Fibroblast of pulmonary artery (primary cell): ENCODE measurements at regions not wholly inside any gene's neighbourhood (a gene's known extent, or its start where the extent isn't known, plus 50 kb on each side); places are given as distances from the start of the nearest gene placed in this dataset.

Experiments used
- DNase-seq: peaks from one replicate; pipeline ENCODE4 v3.0.0-alpha.2; 2010; ENCODE audit warnings: low read depth
- H3K4me3 ChIP-seq: replicated peaks from 2 replicates; pipeline ENCODE4 v1.5.1; 2011; ENCODE audit warnings: low read depth, mild to moderate bottlenecking, control low read depth, low read length, moderate library complexity
- TF ChIP-seq, protein P1 (sequence below): IDR thresholded peaks from 2 replicates; pipeline ENCODE4 v1.5.1; 2011; ENCODE audit warnings: mild to moderate bottlenecking, control low read depth, low read length, inconsistent platforms; ENCODE audit errors: missing control alignments

DNA sequence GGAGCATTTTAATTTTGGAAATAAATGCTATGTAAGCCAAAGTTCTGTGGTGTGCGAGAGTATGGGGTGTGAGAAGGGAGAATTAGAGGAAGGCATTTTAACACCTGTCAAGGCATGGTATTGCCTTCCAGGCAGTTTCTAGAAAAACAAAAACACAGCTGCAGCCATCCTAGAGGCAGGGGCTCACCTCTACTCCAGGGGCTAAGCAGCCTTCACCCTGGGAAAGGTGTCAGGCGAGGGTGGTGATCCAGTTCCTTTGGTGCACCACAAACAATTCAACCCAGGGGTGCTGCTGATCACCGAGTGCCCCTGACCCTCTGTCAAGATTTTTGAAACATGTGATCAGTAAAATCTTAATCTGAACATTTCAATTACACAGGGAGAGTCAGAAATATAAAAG lies 59.2 kb upstream of the GPR26 start:
- DNase-seq: no peak
- TF ChIP-seq, protein P1, sequence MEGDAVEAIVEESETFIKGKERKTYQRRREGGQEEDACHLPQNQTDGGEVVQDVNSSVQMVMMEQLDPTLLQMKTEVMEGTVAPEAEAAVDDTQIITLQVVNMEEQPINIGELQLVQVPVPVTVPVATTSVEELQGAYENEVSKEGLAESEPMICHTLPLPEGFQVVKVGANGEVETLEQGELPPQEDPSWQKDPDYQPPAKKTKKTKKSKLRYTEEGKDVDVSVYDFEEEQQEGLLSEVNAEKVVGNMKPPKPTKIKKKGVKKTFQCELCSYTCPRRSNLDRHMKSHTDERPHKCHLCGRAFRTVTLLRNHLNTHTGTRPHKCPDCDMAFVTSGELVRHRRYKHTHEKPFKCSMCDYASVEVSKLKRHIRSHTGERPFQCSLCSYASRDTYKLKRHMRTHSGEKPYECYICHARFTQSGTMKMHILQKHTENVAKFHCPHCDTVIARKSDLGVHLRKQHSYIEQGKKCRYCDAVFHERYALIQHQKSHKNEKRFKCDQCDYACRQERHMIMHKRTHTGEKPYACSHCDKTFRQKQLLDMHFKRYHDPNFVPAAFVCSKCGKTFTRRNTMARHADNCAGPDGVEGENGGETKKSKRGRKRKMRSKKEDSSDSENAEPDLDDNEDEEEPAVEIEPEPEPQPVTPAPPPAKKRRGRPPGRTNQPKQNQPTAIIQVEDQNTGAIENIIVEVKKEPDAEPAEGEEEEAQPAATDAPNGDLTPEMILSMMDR: no peak
- no peak overlapping the region for H3K4me3 ChIP-seq

DNA sequence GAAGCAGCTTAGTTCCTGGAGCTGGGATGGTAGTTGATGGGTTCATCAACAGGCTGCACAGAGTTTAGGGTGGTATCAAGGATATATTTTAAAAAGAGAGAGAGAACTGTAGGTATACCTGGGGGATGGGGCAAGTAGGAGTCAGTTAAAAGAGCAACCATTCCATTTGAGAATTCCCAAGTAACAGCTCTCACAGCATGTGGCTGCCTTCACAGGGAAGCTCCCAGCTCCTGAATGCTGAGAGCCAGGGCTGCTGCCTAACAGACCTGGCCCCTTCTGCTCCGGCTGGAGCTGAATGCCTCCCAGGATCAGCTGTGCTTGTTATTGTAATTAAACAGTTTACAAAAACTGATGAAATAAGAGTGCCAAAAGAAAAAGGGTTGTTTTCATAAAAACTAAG lies 58.8 kb upstream of the GPR26 start:
- DNase-seq: no peak
- no peak overlapping the region for H3K4me3 ChIP-seq
- TF ChIP-seq, protein P1: no peak

DNA sequence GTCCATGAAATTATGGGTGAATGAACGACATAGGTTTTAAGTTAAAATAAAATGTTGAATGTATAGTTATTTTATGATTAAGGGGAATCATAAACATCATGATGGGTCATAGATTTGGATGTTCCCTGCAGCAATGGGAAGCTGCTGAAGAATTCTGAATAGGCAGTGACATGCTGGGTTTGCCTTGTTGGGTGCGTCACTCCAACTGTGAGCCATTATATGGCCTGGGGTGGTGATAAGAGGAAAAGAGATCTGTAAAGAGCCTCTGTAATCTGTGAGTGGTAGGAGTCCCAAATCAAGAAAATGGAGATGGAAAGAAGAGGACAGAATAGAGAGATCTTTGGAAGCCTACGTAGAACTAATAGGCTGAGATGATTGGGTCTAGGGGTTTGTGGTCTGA lies 58.1 kb upstream of the GPR26 start:
- DNase-seq: no peak
- H3K4me3 ChIP-seq: no peak overlapping the region
- TF ChIP-seq, protein P1: no peak

DNA sequence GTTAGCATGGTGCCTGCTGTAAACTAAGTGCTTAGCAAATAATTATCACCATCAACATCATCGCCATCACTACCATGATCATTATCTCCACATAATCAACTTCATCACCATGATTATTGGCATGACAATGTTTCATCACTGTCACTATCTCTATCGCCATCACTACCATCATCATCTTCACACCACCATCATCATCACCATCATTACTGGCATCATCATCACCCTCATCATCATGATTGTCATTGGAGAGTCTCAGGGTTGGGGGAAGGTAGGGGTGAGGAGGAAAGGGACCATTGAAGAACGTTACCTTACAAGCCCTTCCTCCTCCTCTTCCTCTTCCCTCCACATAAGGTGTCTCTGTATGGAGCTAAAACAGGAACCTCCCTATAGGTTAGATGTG lies 54.9 kb upstream of the GPR26 start:
- DNase-seq: no peak
- TF ChIP-seq, protein P1: no peak
- H3K4me3 ChIP-seq: no peak overlapping the region

DNA sequence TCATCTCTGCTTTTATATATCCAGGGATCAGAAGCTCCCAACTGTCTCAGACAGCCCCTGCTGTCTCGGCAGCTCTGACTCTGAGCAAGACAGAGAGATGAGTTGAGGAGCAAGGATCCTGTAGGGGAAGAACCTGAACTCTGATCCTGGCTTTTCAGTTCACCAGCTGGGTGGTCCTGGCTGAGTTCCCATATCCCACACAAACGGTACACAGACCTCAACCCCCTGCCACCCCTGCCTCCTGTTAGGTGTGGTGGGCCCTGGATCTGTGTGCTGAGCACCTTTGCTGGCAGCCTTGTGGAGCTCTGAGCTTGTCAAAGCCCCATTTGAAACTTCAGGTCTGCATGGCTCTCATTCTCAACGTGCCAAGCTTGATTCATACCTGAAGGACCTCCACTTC lies 54.3 kb upstream of the GPR26 start:
- DNase-seq: no peak
- H3K4me3 ChIP-seq: no peak overlapping the region
- TF ChIP-seq, protein P1: no peak

DNA sequence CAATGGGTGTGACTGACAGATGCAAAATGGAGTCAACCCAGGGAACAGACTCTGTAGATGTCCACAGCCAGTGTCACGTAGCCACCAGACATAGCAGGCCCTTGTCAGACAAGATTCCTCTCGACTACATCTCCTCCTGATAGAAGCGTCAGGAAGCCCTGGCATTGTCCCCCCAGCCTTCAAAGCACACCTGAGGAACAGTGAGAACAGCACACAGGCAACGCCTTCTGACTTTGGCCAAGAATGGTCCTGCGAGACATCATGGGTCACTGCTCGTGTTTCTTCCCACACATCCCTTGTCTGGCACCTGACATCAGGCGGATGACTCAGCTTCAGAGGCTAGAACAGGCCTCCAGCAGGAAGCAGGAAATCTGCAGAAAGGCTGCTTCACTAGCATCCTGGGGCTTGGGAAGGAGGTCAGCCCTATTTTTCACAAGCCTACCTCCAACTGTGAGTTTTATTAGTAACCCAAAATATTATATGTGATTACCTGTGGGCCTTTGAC lies 52.8 kb upstream of the GPR26 start:
- TF ChIP-seq, protein P1: no peak
- DNase-seq: no peak
- no peak overlapping the region for H3K4me3 ChIP-seq

DNA sequence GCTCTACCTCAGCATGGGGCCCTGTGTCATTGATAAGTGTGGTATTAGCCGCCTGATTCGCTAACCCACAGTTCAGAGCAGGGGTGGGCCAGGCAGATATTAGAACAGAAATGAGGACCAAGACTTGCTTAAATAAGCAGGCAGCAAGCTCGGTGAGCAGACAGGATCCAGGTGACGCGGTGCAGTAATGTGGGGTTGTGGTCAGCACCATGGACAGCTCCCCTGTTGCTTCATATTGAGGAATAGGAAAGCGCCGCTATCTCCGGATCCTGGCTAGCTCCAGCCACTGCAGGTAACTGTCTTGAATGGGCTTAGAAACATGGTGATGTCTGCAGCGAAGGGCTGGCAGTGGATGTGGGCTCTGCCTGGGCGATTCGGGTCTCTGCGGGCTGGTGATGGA lies 51.3 kb upstream of the GPR26 start:
- DNase-seq: peak; percentile 39
- H3K4me3 ChIP-seq: no peak overlapping the region
- TF ChIP-seq, protein P1: no peak
